Lower leg skin (tissue), 3 donors: ENCODE measurements at regions not wholly inside any gene's neighbourhood (a gene's known extent, or its start where the extent isn't known, plus 50 kb on each side); places are given as distances from the start of the nearest gene placed in this dataset.

Experiments
- CTCF ChIP-seq, 3 donors: fragments of 450-650 bp; IDR thresholded peaks; one replicate each; pipeline ENCODE4 v1.5.1; 2016; ENCODE audit warnings: antibody characterized with exemption in 3 of 3, mild to moderate bottlenecking in 3 of 3, moderate library complexity in 2 of 3
- POLR2A ChIP-seq, 2 donors: fragments of 450-650 bp; IDR thresholded peaks; one replicate each; pipeline ENCODE4 v1.6.1; 2016 to 2017; ENCODE audit warnings: antibody characterized with exemption in 2 of 2, mild to moderate bottlenecking in 1 of 2, moderate library complexity in 1 of 2

GRCh38 chr9:73234008-73234360 lies 82.3 kb downstream of the ANXA1 start:
- no peak for TF ChIP-seq POLR2A (IDR thresholded peaks at IDR 0.05)
- TF ChIP-seq CTCF (IDR thresholded peaks at IDR 0.05) = no peak
